ENCODE measurements at regions not wholly inside any gene's neighbourhood (a gene's known extent, or its start where the extent isn't known, plus 50 kb on each side); places are given as distances from the start of the nearest gene placed in this dataset.
"Not testable (repeated sequence)": the region's sequence is repeated elsewhere in the genome, so short reads cannot be mapped to it uniquely, and the experiment has no call there.

GRCh38 chr3:4158329-4158728 lies 144.8 kb upstream of the SETMAR start:
- no peak for FAIRE-seq

DNA sequence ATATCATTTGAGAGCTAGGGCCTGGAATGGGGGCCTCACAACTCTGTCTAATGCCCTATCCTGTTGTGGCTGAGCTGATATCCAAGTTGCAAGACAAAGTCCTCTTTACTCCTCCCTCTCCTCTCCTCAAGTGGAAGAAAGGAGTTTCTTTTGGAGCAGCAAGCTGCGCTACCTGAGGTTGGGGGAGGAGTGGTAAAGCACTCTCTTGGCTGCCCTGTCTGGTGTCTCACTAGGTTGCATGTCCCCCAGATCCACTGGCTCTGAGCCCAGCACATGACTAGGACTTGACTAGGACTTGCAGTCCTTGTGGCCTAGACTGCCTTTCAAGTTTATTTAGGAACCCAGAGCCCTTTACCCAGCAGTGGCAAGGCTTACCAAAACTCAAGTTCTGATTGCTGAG lies 141.1 kb upstream of the SETMAR start:
- no peak for FAIRE-seq

DNA sequence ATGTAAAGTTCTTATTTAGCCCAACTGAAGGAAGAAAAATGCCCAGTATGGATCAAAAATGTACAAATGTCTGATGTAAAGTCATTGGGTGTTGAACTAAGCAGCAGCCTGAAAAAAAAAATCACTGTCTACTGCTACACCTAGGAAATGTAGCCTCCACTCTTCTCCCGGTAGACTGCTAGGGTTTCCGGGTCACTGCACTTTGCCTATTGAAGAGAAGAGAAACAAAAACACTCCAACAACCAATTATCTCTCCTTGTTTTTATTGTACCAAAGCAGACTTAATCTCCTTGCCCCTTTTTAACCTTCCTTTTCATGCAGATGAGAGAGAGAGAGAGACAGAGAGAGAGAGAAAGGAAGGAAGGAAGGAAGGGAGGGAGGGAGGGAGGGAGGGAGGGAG lies 140.2 kb upstream of the SETMAR start:
- no peak for FAIRE-seq

DNA sequence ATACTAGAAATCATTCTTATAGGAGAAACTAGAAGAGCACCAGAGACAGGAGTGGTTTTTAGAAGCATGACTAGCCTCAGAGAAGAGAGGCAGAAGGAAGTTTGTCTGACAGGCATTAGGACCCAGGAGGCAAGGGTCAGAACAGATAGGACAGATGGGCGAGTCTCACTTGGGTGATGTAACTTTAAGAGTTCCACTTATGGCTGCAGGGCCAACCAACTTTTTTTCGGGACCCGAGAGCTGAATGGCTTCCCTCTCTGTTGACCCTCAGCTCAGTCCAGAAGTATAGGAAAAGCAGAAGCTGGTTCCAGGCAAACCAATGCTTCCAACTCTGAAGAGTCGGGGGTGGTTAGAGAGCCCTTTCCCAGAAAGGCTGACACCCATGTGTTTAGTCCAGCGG lies 136.6 kb upstream of the SETMAR start:
- no peak for FAIRE-seq

DNA sequence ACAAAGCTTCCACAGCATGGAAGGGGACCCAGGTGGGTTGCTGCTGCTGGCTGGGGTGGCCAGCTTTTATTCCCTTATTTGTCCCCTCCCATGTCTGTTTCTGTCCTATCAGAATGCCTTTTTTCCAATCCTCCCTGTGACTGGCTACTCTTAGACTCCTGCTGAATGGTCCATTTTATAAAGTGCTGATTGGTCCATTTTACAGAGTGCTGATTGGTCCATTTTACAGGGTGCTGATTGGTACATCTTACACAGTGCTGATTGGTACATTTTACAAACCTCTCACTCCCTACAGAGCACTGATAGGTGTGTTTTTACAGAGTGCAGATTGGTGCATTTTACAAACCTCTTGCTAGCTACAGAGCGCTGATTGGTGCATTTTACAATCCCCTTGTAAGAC lies 135.9 kb upstream of the SETMAR start:
- not testable (repeated sequence) for FAIRE-seq

GRCh38 chr3:4174791-4175190 lies 128.4 kb upstream of the SETMAR start:
- no peak for FAIRE-seq

DNA sequence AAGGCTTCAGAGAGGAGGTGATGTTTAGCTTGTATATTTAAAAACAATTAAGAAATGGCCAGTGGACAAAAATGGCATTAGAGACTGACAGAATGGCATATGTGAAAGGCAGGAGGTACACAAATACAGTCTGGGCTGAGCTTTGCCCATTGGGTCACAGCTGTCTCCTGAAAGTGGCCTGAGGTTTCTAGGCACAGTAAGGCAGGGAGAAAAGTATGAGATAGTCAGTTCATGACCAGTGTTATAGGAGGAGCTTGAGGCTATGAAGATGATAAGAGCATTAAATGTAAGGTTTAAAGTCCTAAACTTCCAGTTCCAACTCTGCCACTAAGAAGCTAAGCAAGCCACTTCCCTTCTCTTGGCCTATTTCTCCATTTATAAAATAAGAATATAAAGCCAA lies 111.2 kb upstream of the SETMAR start:
- no peak for FAIRE-seq

GRCh38 chr3:4195006-4195405 lies 108.2 kb upstream of the SETMAR start:
- no peak for FAIRE-seq

DNA sequence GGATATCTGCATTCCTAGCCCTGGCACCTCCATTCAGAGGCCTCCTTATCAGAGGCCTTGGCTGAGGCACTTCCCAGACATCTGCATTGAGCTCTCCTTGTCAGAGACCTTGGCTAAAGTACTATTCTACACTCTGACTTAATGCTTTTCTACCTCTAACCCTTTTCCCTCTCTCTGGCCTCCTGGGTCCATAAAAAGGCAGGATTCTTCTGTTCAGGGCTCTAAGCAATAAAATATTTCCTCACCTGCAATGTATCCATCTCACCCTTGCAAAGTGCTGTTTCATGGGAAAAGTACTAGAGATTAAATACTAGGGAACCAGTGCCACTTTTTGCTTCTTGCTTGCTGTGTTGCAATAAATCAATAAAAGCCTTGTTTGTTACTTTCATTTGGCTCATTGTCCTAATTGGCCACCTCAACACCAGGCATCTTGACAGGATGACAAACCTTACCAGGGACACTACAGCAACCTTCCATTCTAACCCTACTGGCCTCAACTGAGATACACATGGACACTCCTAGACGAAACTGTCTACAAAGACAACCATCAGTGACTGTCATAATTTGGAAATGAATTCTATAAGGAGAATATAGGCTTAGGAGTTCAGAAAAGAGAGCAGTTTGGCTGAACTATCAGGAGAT lies 106.5 kb upstream of the SETMAR start:
- FAIRE-seq = no peak

- no peak for FAIRE-seq
These were observed 105.5 kb upstream of the SETMAR start for GRCh38 chr3:4197670-4198069.

DNA sequence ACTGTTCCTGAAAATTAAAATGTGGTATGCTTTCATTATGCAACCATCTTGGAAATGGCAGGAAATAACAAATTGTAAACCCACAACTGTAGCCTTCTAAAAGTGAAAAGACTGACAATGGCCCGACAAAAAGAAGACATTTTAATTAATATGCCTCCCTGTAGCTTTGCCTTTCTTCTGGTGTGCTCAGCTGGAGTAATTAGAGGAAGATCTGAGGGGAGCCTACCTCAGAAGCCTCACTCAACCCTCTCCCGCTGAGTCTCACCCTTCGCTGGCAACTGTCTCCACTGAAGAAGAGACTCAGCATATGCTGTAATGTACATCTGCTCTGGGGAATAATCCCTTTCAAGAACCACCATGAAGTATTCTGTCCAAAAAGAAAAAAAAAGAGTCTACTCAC lies 104.7 kb upstream of the SETMAR start:
- no peak for FAIRE-seq

GRCh38 chr3:4204776-4205175 lies 98.4 kb upstream of the SETMAR start:
- not testable (repeated sequence) for FAIRE-seq

- no peak for FAIRE-seq
These were observed 95.5 kb upstream of the SETMAR start for GRCh38 chr3:4207672-4208071.

- FAIRE-seq = no peak
These were observed 94.6 kb upstream of the SETMAR start for GRCh38 chr3:4208556-4208955.

- no peak for FAIRE-seq
These were observed 91.6 kb upstream of the SETMAR start for GRCh38 chr3:4211610-4212009.

DNA sequence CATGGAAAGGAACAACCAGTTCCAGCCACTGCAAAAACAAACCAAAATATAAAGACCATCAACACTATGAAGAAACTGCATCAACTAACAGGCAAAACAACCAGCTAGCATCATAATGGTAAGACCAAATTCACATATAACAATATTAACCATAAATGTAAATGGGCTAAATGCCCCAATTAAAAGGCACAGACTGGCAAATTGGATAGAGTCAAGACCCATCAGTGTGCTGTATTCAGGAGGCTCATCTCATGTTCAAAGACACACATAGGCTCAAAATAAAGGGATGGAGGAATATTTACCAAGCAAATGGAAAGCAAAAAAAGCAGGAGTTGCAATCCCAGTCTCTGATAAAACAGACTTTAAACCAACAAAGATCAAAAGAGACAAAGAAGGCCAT lies 89.7 kb upstream of the SETMAR start:
- not testable (repeated sequence) for FAIRE-seq

DNA sequence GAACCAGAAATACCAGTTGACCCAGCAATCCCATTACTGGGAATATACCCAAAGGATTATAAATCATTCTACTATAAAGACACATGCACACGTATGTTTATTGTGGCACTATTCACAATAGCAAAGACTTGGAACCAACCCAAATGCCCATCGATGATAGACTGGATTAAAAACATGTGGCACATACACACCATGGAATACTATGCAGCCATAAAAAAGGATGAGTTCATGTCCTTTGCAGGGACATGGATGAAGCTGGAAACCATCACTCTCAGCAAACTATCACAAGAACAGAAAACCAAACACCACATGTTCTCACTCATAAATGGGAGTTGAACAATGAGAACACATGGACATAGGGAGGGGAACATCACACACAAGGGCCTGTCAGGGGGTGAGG lies 86.2 kb upstream of the SETMAR start:
- not testable (repeated sequence) for FAIRE-seq

DNA sequence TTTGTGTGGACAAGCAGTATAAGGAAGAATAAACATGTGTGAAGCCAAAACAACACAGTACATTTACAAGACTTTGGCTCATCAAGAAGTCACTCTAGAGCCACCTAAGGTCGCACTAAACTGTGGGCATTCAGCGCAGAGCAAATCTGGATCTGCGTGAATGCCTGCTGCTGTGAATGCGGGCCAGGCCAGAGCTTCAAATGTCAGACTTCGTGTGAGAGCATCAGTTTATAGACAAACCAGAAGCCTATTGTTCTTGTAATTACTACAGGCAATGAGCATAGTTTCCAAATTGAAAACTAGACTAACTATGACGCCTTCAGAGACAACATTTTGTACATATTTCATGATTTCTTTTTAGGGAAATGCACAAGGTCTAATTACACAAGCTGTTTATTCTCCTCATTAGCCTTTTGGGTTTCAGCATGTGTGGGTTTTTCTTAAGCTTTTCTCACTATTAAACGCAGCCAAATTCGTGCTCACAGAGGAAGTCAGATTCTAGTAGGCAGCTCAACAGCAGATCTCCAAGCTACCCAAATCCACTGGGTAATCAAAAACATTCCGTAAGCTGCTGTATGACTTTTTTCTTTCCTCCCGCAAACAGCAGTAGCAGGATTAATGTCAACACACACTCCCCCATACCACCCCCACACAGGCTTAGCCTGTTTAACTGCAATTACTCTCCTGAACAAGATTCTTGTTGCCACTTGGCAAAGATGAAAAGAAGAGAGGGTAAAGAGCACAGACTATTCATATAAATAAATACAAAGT lies 84.5 kb upstream of the SETMAR start:
- no peak for FAIRE-seq

DNA sequence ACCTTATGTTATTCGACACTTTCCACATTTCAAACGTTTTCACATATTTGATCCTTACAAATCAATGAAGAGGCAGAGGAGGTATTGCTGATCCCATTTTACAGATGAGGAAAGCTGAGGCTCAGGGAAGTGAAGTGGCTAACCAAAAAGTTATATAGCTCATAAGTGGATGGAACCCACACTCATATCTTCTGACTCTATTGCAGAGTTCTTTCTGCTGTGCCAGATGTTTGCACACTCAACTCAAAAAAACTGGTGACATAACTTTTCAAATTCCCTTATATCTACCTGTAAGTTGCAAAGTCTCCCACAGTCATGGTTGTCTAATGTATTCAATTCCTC lies 84.0 kb upstream of the SETMAR start:
- no peak for FAIRE-seq

DNA sequence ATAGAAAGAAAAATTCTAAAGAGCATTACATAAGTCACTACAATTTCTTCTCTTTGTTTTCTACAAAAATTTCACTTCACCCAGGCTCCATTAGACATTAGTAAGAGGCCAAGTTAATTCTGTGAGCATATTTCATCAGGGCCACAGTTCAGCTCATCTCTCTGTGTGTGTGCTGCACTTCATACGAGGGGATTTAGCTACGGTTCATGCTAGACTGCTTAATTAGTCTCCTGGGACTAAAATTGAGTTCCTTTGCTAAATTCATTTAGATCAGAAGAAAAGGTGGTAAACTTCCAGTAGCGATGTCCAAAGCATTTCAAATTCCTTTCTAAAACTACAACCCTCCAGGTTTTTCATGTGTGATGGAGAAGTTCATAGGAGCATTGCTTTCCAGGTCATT lies 83.1 kb upstream of the SETMAR start:
- FAIRE-seq = no peak

DNA sequence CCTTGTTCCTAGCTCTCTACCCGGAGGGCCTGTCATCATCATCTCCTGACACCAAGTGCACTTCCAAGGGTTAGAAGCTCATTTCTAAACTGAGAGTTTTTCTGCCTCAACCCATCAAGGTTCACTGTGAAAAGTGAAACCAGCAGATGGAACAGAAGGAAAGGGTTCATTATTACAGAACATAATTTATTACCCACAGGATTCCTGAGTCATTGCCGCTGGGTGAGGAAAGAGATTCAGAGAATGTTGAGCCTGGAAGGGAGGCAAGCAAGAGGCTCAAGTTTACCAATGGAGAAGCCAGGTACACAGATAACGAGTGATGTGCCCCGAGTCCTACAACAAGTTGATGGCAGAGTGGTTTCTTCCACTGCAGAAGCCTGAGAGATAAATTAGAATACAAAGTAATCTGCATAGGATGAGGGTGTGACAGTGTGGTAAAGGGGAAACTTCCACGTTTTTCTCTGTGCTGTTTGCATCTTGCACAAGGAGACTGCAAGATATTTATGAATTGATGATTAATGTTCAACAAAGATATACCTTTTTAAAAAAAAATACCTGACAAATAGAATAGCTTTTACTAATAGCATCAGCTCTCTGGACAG lies 80.5 kb upstream of the SETMAR start:
- no peak for FAIRE-seq

DNA sequence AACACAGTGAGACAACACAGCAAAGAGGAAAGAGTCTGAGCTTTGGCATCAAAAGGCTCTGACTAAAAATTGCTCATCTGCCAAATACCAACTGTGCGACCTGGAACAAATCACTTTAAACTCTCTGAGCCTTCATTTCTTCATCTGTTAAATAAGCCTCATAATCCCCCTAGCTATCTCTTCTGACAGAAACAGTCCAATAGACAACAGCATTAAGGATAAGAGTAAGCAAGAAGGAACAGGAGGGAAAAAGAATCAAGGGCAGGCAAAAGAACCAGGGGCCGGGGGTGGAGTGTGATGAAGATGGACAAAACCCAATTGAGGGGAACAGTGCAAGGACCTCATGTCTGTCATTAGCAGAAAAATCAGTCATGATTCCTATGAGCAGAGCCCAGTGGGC lies 79.4 kb upstream of the SETMAR start:
- no peak for FAIRE-seq

GRCh38 chr3:4224331-4224730 lies 78.8 kb upstream of the SETMAR start:
- FAIRE-seq = no peak

GRCh38 chr3:4225005-4225471 lies 78.1 kb upstream of the SETMAR start:
- no peak for FAIRE-seq
